Immature natural killer cell (primary cell): ENCODE measurements at regions not wholly inside any gene's neighbourhood (a gene's known extent, or its start where the extent isn't known, plus 50 kb on each side); places are given as distances from the start of the nearest gene placed in this dataset.

Source experiments
- DNase-seq, 3 donors: peaks; one replicate each; pipeline ENCODE4 v3.0.0; 2022; ENCODE audit warnings: mixed read lengths in 1 of 3
- H3K27ac Mint-ChIP-seq, 6 donors: one replicate each; pipeline ENCODE4 v1.8.0; 2020; ENCODE audit warnings: mixed read lengths in 6 of 6, mild to moderate bottlenecking in 5 of 6, inconsistent platforms in 4 of 6, moderate library complexity in 3 of 6
- H3K27me3 Mint-ChIP-seq, 3 donors: one replicate each; pipeline ENCODE4 v1.8.0; 2020 to 2021; ENCODE audit warnings: low read depth in 3 of 3, mild to moderate bottlenecking in 3 of 3, mixed read lengths in 3 of 3, moderate library complexity in 3 of 3, inconsistent platforms in 1 of 3
- H3K36me3 Mint-ChIP-seq, 3 donors: one replicate each; pipeline ENCODE4 v1.8.0; 2020; ENCODE audit warnings: mixed read lengths in 3 of 3, inconsistent platforms in 2 of 3, mild to moderate bottlenecking in 2 of 3
- H3K4me1 Mint-ChIP-seq, 2 donors: one replicate each; pipeline ENCODE4 v1.8.0; 2020; ENCODE audit warnings: inconsistent platforms in 2 of 2, mild to moderate bottlenecking in 2 of 2, mixed read lengths in 2 of 2, moderate library complexity in 1 of 2
- H3K4me3 Mint-ChIP-seq, 5 donors: one replicate each; pipeline ENCODE4 v1.8.0; 2020; ENCODE audit warnings: mild to moderate bottlenecking in 5 of 5, mixed read lengths in 5 of 5, inconsistent platforms in 3 of 5, moderate library complexity in 3 of 5
- H3K9me3 Mint-ChIP-seq, 6 donors: one replicate each; pipeline ENCODE4 v1.8.0; 2020; ENCODE audit warnings: mild to moderate bottlenecking in 6 of 6, mixed read lengths in 6 of 6, inconsistent platforms in 4 of 6, moderate library complexity in 3 of 6

DNA sequence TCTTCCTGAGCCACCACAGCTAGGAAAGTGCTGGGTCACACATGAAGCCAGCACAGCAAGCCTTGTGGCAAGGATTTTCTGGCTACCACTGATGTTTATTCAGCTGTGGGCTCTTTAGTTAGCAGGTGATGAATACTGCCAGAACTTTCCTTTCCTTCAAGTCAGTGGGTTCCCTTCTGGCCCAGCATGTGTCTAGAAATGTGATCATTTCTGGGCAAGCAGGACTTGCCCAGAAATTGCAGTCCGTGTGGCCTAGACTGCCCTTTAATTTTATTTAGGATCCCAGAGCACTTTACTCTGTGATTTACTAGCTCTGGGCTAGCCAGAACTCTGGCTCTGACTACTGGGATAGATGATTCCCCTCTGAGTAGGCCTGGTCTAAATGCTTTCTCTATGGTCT, 397.5 kb downstream of the ZIC4 start:
- DNase-seq = no peak
- Mint-ChIP-seq H3K27me3 (peaks cover 0 to 2% (median 0%) of the 10 kb centered on the region in 3 donors), H3K36me3 (no peaks in the 10 kb centered on the region), H3K4me3 (no peak overlapping the region), H3K27ac (no peak overlapping the region), H3K4me1 (no peaks in the 10 kb centered on the region), H3K9me3 (peaks cover 9 to 32% (median 19%) of the 10 kb centered on the region in 6 donors)

- Mint-ChIP-seq H3K27me3 (peaks cover 0 to 2% (median 0%) of the 10 kb centered on the region in 3 donors), H3K4me1 (no peaks in the 10 kb centered on the region), H3K27ac (no peak overlapping the region), H3K36me3 (no peaks in the 10 kb centered on the region), H3K4me3 (no peak overlapping the region), H3K9me3 (peaks cover 9 to 32% (median 19%) of the 10 kb centered on the region in 6 donors)
- no peak for DNase-seq
Observed at GRCh38 chr3:147008458-147008857, 397.9 kb downstream of the ZIC4 start.

- Mint-ChIP-seq H3K27me3 (peaks cover 0 to 2% (median 0%) of the 10 kb centered on the region in 3 donors), H3K4me3 (no peak overlapping the region), H3K27ac (no peak overlapping the region), H3K4me1 (no peaks in the 10 kb centered on the region), H3K36me3 (no peaks in the 10 kb centered on the region), H3K9me3 (peaks cover 9 to 32% (median 18%) of the 10 kb centered on the region in 6 donors)
- no peak for DNase-seq
Observed at GRCh38 chr3:147007736-147008245, 398.6 kb downstream of the ZIC4 start.

DNA sequence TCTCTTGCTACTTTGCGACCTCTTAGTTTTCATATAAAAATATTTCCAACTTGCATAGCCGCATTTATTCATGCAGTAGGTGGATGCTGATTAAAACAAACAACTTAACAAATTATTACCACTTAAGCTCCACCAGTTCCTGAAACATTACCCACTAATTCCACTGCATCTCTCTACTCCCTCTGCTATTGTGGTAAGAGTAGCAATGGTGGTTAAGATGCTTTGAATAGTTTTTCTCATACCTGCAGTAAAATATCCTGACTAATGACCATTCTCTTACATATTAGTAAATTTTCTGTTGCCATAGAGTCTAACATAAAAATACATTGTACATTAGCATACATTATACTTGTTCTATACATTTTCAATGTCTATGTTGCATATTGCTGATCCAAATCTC, 397.6 kb upstream of the PLSCR5 start:
- Mint-ChIP-seq H3K4me1 (no peaks in the 10 kb centered on the region), H3K9me3 (peaks cover 10 to 31% (median 15%) of the 10 kb centered on the region in 6 donors), H3K27me3 (peaks cover 0 to 2% (median 0%) of the 10 kb centered on the region in 3 donors), H3K36me3 (no peaks in the 10 kb centered on the region), H3K4me3 (no peak overlapping the region), H3K27ac (no peak overlapping the region)
- DNase-seq = no peak

DNA sequence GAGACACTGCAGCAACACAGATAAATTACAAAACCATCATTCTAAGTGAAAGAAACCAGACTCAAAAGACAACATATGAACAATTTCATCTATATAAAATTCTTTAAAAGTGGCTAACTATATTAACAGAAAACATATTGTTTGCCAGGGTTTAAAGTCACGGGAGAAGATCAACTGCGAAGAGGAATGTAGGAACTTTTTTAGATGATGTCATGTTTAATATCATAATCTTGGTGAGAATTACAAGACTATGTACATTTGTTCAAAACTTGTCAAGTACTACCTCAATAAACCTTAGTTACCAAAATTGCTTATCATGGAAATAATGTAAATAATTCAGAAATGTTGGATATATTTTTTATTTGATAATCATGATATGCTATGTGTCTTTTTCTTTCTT, 395.1 kb upstream of the PLSCR5 start:
- H3K36me3 Mint-ChIP-seq = no peaks in the 10 kb centered on the region
- peaks cover 3 to 27% (median 7%) of the 10 kb centered on the region in 6 donors for H3K9me3 Mint-ChIP-seq
- H3K4me1 Mint-ChIP-seq = no peaks in the 10 kb centered on the region
- DNase-seq = no peak
- H3K27me3 Mint-ChIP-seq = no peaks in the 10 kb centered on the region
- H3K27ac Mint-ChIP-seq = no peak overlapping the region
- no peak overlapping the region for H3K4me3 Mint-ChIP-seq

- Mint-ChIP-seq H3K36me3 (no peaks in the 10 kb centered on the region), H3K27ac (no peak overlapping the region), H3K27me3 (no peaks in the 10 kb centered on the region), H3K4me3 (no peak overlapping the region), H3K9me3 (peaks cover 11 to 34% (median 14%) of the 10 kb centered on the region in 6 donors), H3K4me1 (no peaks in the 10 kb centered on the region)
- no peak for DNase-seq
Observed at GRCh38 chr3:146991907-146992306, 386.8 kb upstream of the PLSCR5 start.

- DNase-seq = no peak
- H3K27me3 Mint-ChIP-seq = peaks cover 0 to 5% (median 0%) of the 10 kb centered on the region in 3 donors
- H3K9me3 Mint-ChIP-seq = peaks cover 4 to 18% (median 12%) of the 10 kb centered on the region in 6 donors
- no peak overlapping the region for H3K4me3 Mint-ChIP-seq
- H3K4me1 Mint-ChIP-seq = no peaks in the 10 kb centered on the region
- H3K27ac Mint-ChIP-seq = no peak overlapping the region
- H3K36me3 Mint-ChIP-seq = no peaks in the 10 kb centered on the region
Observed at GRCh38 chr3:146975476-146975875, 370.3 kb upstream of the PLSCR5 start.

DNA sequence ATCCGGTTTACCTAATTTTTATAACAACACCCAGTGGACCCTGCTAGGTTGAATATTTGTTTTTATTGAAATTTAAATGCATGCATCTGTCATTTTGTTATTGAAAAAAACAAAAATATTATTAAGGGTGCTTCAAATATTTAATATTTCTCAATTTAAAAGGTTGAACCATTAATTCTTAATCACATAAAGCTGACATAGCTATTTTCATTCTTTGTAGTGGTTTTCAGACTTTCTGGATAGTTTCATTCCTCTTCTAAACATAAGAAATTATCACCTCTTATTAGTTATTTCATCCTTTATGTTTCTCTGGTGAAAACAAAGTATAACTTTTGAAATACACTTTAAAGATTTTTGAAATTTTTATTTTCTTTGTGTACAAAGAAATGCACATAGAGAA, 369.9 kb upstream of the PLSCR5 start:
- H3K4me1 Mint-ChIP-seq = no peaks in the 10 kb centered on the region
- no peaks in the 10 kb centered on the region for H3K36me3 Mint-ChIP-seq
- no peak overlapping the region for H3K27ac Mint-ChIP-seq
- H3K9me3 Mint-ChIP-seq = peaks cover 1 to 13% (median 8%) of the 10 kb centered on the region in 6 donors
- DNase-seq = no peak
- no peak overlapping the region for H3K4me3 Mint-ChIP-seq
- peaks cover 0 to 5% (median 0%) of the 10 kb centered on the region in 3 donors for H3K27me3 Mint-ChIP-seq

GRCh38 chr3:146974001-146974400, 368.9 kb upstream of the PLSCR5 start:
- no peak overlapping the region for H3K27ac Mint-ChIP-seq
- peaks cover 1 to 15% (median 10%) of the 10 kb centered on the region in 6 donors for H3K9me3 Mint-ChIP-seq
- no peaks in the 10 kb centered on the region for H3K4me1 Mint-ChIP-seq
- peaks cover 0 to 5% (median 0%) of the 10 kb centered on the region in 3 donors for H3K27me3 Mint-ChIP-seq
- no peak for DNase-seq
- H3K36me3 Mint-ChIP-seq = no peaks in the 10 kb centered on the region
- H3K4me3 Mint-ChIP-seq = no peak overlapping the region

DNA sequence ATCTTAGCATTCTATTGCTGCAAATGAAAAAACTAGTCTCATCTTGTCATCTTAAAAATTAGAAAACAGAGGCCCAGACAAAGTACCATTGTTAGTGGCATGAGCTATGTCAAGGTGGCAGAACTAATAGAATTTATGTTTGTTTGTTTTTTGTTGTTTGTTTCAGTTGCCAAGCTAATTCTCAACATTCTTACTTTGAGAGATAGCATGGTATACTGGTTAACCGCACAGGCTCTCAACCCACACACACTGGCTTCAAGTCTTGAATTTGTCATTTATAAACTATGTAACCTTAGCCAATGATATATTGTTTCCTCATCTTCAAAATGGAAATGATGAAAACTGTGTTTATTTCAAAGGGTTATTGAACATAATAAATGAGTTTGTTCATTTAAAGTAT, 367.6 kb upstream of the PLSCR5 start:
- H3K36me3 Mint-ChIP-seq = no peaks in the 10 kb centered on the region
- peaks cover 0 to 5% (median 0%) of the 10 kb centered on the region in 3 donors for H3K27me3 Mint-ChIP-seq
- H3K4me3 Mint-ChIP-seq = no peak overlapping the region
- H3K27ac Mint-ChIP-seq = no peak overlapping the region
- H3K4me1 Mint-ChIP-seq = no peaks in the 10 kb centered on the region
- DNase-seq = no peak
- H3K9me3 Mint-ChIP-seq = peaks cover 8 to 24% (median 20%) of the 10 kb centered on the region in 6 donors

- Mint-ChIP-seq H3K27me3 (peaks cover 0 to 2% (median 0%) of the 10 kb centered on the region in 3 donors), H3K4me3 (no peak overlapping the region), H3K36me3 (no peaks in the 10 kb centered on the region), H3K9me3 (peaks cover 12 to 25% (median 20%) of the 10 kb centered on the region in 6 donors), H3K4me1 (no peaks in the 10 kb centered on the region), H3K27ac (no peak overlapping the region)
- DNase-seq = no peak
Observed at GRCh38 chr3:146970236-146970635, 365.1 kb upstream of the PLSCR5 start.

- peaks cover 12 to 30% (median 24%) of the 10 kb centered on the region in 6 donors for H3K9me3 Mint-ChIP-seq
- no peaks in the 10 kb centered on the region for H3K36me3 Mint-ChIP-seq
- H3K27me3 Mint-ChIP-seq = peaks cover 0 to 2% (median 0%) of the 10 kb centered on the region in 3 donors
- H3K4me1 Mint-ChIP-seq = no peaks in the 10 kb centered on the region
- H3K27ac Mint-ChIP-seq = no peak overlapping the region
- no peak overlapping the region for H3K4me3 Mint-ChIP-seq
- DNase-seq = no peak
Observed at GRCh38 chr3:146969356-146969755, 364.2 kb upstream of the PLSCR5 start.

- H3K27me3 Mint-ChIP-seq = peaks cover 0 to 2% (median 0%) of the 10 kb centered on the region in 3 donors
- H3K9me3 Mint-ChIP-seq = peaks cover 15 to 41% (median 24%) of the 10 kb centered on the region in 6 donors
- no peak overlapping the region for H3K27ac Mint-ChIP-seq
- no peaks in the 10 kb centered on the region for H3K36me3 Mint-ChIP-seq
- no peak overlapping the region for H3K4me3 Mint-ChIP-seq
- no peak for DNase-seq
- H3K4me1 Mint-ChIP-seq = no peaks in the 10 kb centered on the region
Observed at GRCh38 chr3:146968204-146968651, 363.1 kb upstream of the PLSCR5 start.

- Mint-ChIP-seq H3K27me3 (peaks cover 0 to 2% (median 0%) of the 10 kb centered on the region in 3 donors), H3K36me3 (no peaks in the 10 kb centered on the region), H3K4me1 (no peaks in the 10 kb centered on the region), H3K4me3 (no peak overlapping the region), H3K27ac (no peak overlapping the region), H3K9me3 (peaks cover 19 to 44% (median 24%) of the 10 kb centered on the region in 6 donors)
- DNase-seq = no peak
Observed at GRCh38 chr3:146967783-146968182, 362.6 kb upstream of the PLSCR5 start.

DNA sequence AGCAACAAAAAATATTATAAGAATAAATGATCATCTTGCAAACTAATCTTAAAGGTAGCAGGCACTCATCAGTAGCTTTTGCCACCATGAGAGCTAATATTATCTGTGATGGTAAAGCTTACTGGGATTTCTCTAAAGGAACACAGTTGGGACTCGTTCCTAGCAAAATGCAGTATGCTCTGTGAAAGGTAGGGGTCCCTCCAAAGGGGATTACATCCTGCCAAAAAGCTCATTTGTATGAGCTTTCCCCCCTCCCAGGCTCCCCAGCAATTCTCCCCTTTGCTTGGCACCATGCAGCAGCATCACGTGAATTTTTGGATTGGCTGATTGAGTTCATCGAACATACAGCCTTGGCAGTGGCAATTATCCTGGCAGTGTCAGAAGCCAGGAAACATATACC, 361.0 kb upstream of the PLSCR5 start:
- Mint-ChIP-seq H3K4me3 (no peak overlapping the region), H3K27me3 (no peaks in the 10 kb centered on the region), H3K27ac (no peak overlapping the region), H3K4me1 (no peaks in the 10 kb centered on the region), H3K9me3 (peaks cover 19 to 40% (median 24%) of the 10 kb centered on the region in 6 donors), H3K36me3 (no peaks in the 10 kb centered on the region)
- no peak for DNase-seq
